NCI-H446 (cell line): ENCODE measurements at regions not wholly inside any gene's neighbourhood (a gene's known extent, or its start where the extent isn't known, plus 50 kb on each side); places are given as distances from the start of the nearest gene placed in this dataset.
A peak's percentile ranks its signal among the peaks of the same experiment; 100 is the strongest.
"Not testable (repeated sequence)": the region's sequence is repeated elsewhere in the genome, so short reads cannot be mapped to it uniquely, and the experiment has no call there.

Experiments
- DNase-seq, 2 experiments: peaks; one replicate each; lab custom pipeline; 2025; lab: John Stamatoyannopoulos, UW

GRCh38 chr3:116512281-116512680 is 67.0 kb upstream of the LSAMP start:
- DNase-seq, result no peak

GRCh38 chr3:116512931-116513330 is 67.6 kb upstream of the LSAMP start:
- DNase-seq, result no peak

- no peak for DNase-seq
Measured at GRCh38 chr3:116515973-116516372, 70.7 kb upstream of the LSAMP start.

GRCh38 chr3:116517308-116517707 is 72.0 kb upstream of the LSAMP start:
- peak in 1 of 2 experiments; percentile 33 for DNase-seq

GRCh38 chr3:116519101-116519500 is 73.8 kb upstream of the LSAMP start:
- not testable (repeated sequence) for DNase-seq

GRCh38 chr3:116519823-116520222 is 74.5 kb upstream of the LSAMP start:
- not testable (repeated sequence) for DNase-seq

- no peak for DNase-seq
Measured at GRCh38 chr3:116524453-116525210, 79.3 kb upstream of the LSAMP start.

GRCh38 chr3:116552246-116552645 is 107.0 kb upstream of the LSAMP start:
- no peak for DNase-seq

- DNase-seq, result peak in 1 of 2 experiments; percentile 16
Measured at GRCh38 chr3:116553355-116553754, 108.1 kb upstream of the LSAMP start.

GRCh38 chr3:116561529-116561928 is 116.2 kb upstream of the LSAMP start:
- DNase-seq, result no peak

GRCh38 chr3:116563351-116563750 is 118.1 kb upstream of the LSAMP start:
- DNase-seq, result no peak

GRCh38 chr3:116566478-116566960 is 121.2 kb upstream of the LSAMP start:
- no peak for DNase-seq

- no peak for DNase-seq
Measured at GRCh38 chr3:116569611-116570010, 124.3 kb upstream of the LSAMP start.

GRCh38 chr3:116579840-116580239 is 129.7 kb upstream of the TUSC7 start:
- peak in 1 of 2 experiments; percentile 21 for DNase-seq

GRCh38 chr3:116586285-116586944 is 123.2 kb upstream of the TUSC7 start:
- no peak for DNase-seq

GRCh38 chr3:116591236-116591635 is 118.3 kb upstream of the TUSC7 start:
- peak in 1 of 2 experiments; percentile 13 for DNase-seq

- DNase-seq, result peak in 1 of 2 experiments; percentile 67
Measured at GRCh38 chr3:116601206-116601605, 108.4 kb upstream of the TUSC7 start.

GRCh38 chr3:116607205-116607604 is 102.4 kb upstream of the TUSC7 start:
- no peak for DNase-seq

- no peak for DNase-seq
Measured at GRCh38 chr3:116610124-116610523, 99.5 kb upstream of the TUSC7 start.

GRCh38 chr3:116614795-116615362 is 94.7 kb upstream of the TUSC7 start:
- peak in 1 of 2 experiments; percentile 58 for DNase-seq

GRCh38 chr3:116618138-116618537 is 91.4 kb upstream of the TUSC7 start:
- no peak for DNase-seq

- no peak for DNase-seq
Measured at GRCh38 chr3:116618930-116619329, 90.6 kb upstream of the TUSC7 start.

- no peak for DNase-seq
Measured at GRCh38 chr3:116630494-116630893, 79.1 kb upstream of the TUSC7 start.
